GM18868 (cell line): ENCODE measurements at regions not wholly inside any gene's neighbourhood (a gene's known extent, or its start where the extent isn't known, plus 50 kb on each side); places are given as distances from the start of the nearest gene placed in this dataset.

ENCODE experiments used
- ATAC-seq: cut with Tn5 transposase; IDR thresholded peaks from one replicate; pipeline ENCODE4 v1.9.1; 2021; ENCODE audit warnings: mild to moderate bottlenecking, moderate library complexity; ENCODE audit not compliant: unreplicated experiment

GRCh38 chr3:18779704-18780103 lies 354.6 kb upstream of the SATB1 start:
- ATAC-seq = no peak

- ATAC-seq = no peak
Observed at GRCh38 chr3:18778598-18778997, 353.5 kb upstream of the SATB1 start.

- ATAC-seq = no peak
Observed at GRCh38 chr3:18778094-18778493, 353.0 kb upstream of the SATB1 start.

- no peak for ATAC-seq
Observed at GRCh38 chr3:18775501-18775900, 350.4 kb upstream of the SATB1 start.

- no peak for ATAC-seq
Observed at GRCh38 chr3:18774319-18775088, 349.4 kb upstream of the SATB1 start.

- ATAC-seq = no peak
Observed at GRCh38 chr3:18772699-18773305, 347.7 kb upstream of the SATB1 start.

GRCh38 chr3:18771931-18772330 lies 346.8 kb upstream of the SATB1 start:
- ATAC-seq = no peak

GRCh38 chr3:18770800-18771199 lies 345.7 kb upstream of the SATB1 start:
- ATAC-seq = no peak

GRCh38 chr3:18767756-18768303 lies 342.7 kb upstream of the SATB1 start:
- no peak for ATAC-seq

- no peak for ATAC-seq
Observed at GRCh38 chr3:18766974-18767373, 341.8 kb upstream of the SATB1 start.

GRCh38 chr3:18765662-18766061 lies 340.5 kb upstream of the SATB1 start:
- ATAC-seq = no peak

- ATAC-seq = no peak
Observed at GRCh38 chr3:18765161-18765560, 340.0 kb upstream of the SATB1 start.

GRCh38 chr3:18761530-18761929 lies 336.4 kb upstream of the SATB1 start:
- ATAC-seq = peak; percentile 40

GRCh38 chr3:18758047-18758704 lies 333.0 kb upstream of the SATB1 start:
- peak; percentile 91 for ATAC-seq

- ATAC-seq = no peak
Observed at GRCh38 chr3:18757476-18757875, 332.3 kb upstream of the SATB1 start.

- ATAC-seq = no peak
Observed at GRCh38 chr3:18752273-18752934, 327.3 kb upstream of the SATB1 start.

- peak; percentile 76 for ATAC-seq
Observed at GRCh38 chr3:18751514-18751913, 326.4 kb upstream of the SATB1 start.

GRCh38 chr3:18747383-18747782 lies 322.2 kb upstream of the SATB1 start:
- peak; percentile 49 for ATAC-seq

GRCh38 chr3:18745472-18745871 lies 320.3 kb upstream of the SATB1 start:
- no peak for ATAC-seq

GRCh38 chr3:18744472-18744871 lies 319.3 kb upstream of the SATB1 start:
- no peak for ATAC-seq

GRCh38 chr3:18743761-18744160 lies 318.6 kb upstream of the SATB1 start:
- ATAC-seq = no peak
